GM19468 (cell line): ENCODE measurements at regions not wholly inside any gene's neighbourhood (a gene's known extent, or its start where the extent isn't known, plus 50 kb on each side); places are given as distances from the start of the nearest gene placed in this dataset.

Experiments
- ATAC-seq: cut with Tn5 transposase; IDR thresholded peaks from one replicate; pipeline ENCODE4 v1.9.1; 2021; ENCODE audit warnings: mild to moderate bottlenecking, moderate library complexity, moderate number of reproducible peaks; ENCODE audit not compliant: unreplicated experiment; ENCODE audit errors: extremely low read depth

DNA sequence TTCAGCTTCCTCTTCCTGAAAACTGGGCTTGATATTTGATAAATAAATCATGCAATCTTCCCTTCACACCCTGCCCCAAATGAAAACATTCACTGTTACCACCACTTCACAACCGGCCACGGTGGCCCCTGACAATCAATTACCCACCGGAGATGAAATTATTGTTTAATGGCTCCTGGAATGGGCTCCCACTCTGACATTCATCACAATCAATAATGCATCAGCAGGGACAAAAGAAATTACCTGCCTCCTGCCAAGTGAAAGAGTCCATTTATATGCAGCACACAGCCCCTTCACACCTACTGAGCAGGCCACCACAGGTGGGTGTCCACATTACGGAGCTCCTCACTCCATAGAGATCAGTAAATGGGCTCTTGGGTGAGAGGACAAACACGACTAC lies 193.5 kb upstream of the SNX19 start:
- no peak for ATAC-seq

DNA sequence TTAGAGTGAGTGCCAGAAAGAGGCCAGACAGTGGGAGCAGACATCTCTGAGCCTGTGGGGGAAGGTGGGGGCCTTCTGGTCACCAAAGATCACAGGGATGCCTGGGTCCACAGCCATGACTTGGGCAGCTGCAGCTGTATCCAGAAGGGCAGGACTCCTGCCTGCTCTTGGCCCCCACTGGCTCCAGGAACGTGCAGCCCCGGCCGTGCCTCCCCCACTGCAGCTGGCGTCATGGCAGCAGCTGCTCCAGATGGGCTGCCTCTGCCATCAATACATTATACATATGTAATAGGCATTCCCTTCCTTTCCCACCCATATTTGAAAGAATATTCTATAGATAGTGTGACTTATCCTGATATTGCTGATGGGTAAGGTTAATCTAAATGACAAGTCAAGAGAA lies 195.5 kb upstream of the SNX19 start:
- ATAC-seq: no peak

DNA sequence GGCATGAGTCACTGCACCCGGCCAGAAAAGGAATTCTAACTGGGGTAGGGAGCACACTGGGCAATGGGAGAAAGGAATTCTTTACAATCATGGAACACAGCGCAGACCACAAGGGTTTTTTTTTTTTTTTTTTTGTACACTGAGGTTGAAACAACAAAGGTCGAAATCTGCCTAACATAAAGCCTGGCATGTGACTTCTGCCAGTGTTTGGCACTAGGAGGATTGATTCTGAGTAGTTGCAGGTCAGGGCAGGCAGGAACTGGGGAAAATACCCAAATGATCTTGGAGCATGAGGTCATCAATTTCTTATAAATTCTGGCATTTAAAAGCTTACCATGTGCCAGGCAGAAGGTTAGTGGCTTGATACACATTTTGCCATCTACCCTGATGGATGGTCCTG lies 202.0 kb upstream of the SNX19 start:
- no peak for ATAC-seq

DNA sequence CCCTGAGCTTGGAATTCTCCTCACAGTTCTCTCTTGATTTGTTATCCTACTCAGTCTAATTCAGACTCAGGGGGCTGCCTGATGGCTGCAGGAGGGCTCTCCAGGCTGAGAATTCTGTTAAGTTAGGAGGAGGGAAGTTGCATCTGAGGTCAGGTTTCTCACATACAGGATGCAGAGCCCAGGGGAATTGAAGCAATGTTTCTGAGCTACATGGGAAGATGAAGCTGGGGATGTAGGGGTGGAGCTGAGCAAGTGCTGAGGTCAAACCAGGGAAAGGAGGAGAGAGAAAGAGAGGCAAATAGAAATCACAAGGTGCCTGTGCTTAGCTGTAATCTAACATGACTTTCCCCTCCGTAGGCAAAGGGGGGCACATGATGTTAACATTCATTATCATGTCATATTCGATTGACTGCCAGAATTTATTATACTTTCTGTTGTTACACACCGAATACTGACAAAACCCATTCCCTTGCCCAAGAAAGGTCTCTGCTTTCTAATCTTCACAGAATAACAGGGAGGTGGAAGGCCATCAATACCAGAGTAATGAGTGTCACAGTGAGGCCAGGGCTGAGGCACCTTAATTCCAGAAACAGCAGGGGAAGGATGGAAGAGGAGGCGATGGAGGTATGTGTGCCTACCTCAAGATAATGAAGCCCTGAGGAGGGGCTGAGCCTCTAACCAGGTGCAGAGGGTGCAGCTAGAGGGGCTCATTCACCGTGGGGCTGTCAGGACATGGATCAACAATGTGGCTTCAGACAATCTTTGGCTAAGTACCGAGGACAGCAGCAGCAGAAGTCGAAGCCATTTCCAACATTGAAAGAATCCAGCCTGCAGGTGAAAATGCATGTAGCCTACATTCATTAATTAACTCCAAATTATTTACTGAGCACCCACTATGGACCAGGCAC lies 205.4 kb upstream of the SNX19 start:
- ATAC-seq: no peak

DNA sequence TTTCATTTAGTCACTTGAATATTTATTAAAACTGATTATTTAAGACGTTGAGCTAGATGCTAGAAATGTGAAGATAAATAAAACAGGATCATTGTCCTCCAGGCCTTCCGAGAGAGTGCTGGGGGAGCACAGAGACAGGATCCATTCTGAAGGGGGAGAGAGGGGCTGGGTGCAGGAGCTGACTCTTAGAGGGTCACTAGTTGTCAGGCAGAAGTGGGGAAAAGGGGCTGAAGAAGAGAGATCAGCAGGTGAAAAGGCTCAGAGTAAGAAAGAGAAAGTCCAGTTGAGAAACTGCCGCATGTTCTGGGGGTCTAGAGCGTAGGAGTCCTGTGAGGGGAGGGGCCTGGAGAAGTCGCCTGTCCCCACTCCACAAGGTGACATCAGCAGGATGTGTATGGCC lies 206.2 kb upstream of the SNX19 start:
- ATAC-seq: no peak

DNA sequence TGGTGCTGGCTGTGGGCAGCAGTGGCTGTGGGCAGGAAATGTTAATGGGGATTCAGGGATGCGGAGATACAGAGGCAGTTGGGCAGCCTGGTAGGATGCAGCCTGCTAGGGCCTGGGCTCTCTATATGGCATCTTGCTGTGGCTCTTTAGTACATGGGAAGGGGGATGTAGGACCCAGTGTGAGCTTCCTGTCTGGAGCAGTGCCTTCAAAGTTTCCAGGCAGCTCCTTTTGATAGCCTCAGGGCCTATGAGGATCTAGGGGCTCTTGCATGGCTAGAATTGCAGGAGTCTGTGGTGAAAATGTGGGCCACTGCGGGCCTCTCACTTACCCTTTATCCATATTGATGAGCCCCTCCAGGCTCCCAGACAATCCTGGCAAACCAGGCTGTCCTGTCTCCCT lies 213.2 kb upstream of the SNX19 start:
- ATAC-seq: no peak

DNA sequence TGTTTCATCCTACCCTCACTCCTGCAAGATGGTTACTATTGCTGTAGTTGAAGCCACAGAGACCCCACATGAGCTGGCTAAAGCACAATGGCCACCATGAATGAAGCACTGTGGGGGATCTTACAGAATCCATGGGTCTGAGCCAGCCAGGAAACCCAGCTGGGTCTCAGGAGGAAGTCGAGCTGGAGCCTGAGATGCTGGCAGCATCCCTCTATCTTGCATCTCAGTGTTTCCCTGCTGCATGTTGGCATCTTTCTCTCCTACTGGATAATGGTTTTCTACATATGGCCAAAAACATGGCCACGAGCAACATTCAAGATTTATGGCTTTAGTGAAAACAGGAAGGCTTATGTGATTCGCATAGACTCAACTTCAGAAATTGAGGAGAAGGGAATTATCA lies 219.3 kb upstream of the SNX19 start:
- ATAC-seq: no peak

DNA sequence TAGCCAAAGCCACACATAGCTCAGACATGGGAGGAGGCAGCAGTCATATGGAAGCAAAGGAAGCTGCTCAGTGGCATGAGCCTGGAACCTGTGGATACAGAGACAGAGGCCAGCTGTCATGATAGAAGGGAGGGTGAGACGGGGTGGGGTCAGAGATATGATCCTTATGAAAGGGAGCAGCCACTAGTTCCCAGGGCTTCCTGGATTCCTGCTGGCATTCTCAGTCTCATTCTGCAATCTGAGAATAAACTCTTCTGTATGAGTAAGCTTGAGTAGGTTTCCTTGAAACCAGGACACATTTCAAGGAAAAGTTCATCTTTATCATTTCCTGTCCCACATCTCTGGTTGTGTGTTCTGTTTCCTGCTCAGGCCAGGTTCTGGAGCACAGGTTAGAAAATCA lies 220.2 kb upstream of the SNX19 start:
- ATAC-seq: no peak

DNA sequence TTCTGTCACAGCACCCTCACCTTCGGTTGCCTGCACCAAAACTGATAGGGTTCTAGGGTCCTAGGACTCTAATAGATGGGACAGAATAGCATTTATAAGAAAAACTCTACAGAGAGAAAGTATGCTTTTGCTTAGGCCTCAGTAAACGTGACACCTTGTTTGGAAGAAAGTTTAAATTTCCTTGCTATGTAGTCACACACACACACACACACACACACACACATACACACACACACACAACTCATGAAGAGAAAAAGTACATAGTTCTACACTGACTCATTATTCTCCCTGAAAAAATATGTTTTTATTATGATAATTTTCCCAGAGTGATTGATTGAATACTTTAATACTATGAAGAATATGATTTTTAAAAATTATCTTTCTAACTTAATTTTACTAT lies 220.8 kb upstream of the SNX19 start:
- no peak for ATAC-seq

DNA sequence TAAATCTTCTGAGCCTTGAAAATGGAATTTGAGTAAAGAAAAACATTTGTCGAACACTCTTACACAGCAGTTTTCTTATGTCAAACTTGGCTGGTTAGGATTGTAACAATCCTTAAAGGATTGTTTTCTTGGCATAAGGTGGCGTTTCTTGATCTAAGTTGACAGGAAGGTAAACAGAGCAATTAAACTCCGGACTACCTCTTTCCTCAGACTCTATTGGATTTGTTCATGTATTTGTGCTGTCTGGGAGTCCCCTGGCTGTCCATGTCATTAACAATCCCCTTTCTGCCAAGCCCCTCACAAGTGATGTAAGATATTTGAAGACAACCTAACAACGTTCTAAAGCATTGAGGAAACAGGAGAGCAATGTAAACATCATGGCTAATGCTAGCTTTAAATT lies 222.5 kb upstream of the SNX19 start:
- no peak for ATAC-seq

DNA sequence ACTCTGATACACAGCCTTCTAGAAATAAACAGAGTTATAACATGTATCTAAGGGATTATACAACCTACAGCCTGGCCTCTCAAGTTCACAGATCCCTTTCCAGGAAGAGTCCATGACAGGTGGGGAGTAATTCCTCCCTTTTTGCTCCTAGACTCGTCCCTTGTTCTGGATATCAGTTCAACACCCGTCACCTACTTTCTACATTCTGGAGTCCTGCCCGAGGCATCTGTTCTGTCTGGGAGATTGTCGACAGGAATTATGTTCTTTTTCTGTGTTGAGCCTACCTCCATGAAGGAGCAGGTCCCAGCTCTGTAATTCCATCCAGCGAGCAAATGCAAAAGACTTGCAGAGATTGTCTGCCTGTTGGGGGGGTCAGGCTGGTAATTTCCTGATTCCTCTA lies 224.6 kb upstream of the NTM start:
- ATAC-seq: no peak

DNA sequence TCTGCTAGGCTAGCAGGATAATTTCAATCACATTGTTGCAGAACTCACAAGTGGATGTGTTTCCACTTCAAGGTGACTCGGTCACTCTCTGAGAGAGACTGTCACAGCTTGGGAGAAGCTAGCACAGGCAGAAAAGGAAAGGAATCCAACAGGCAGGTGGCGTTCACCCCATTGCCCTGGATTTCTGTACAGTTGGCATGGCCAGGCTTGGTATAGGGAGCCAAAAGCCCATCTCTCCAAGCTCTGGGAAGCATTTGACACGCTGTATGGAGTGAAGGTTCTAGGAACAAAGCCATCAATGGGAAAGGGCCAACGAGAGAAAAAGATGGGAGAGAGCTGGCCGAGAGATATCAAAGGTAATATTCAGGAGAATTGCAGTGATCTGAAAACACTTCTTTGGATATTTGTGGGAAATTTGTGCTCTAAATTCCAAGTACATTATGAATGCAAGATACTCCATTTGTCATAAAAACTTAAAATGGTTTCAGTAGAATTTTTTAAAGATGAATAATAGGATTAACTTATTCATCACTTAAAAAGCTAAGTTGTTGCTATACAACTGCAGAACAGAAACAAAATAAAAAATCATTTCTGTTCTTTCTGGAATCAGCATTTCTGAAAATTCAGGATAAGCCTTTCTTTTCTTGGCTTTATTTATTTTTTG lies 223.5 kb upstream of the NTM start:
- no peak for ATAC-seq

DNA sequence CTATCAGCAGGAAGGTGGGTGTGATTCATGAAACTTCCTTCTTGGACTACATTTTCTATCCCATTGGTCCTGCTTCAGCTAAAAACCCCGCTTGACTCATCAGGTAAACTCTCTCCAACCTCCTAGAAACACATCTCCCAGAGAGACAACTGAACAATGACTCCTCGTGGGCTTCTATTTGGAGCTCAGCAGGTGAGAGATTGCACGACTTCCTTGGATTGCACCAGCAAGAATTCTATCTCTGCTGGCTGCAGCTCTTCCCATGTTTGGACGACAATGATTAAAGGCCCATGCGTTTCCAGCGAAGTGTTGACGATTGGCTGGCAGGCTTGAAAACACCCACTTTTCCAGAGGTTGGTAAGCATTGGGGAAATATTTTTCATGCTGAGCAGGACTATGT lies 216.1 kb upstream of the NTM start:
- no peak for ATAC-seq

DNA sequence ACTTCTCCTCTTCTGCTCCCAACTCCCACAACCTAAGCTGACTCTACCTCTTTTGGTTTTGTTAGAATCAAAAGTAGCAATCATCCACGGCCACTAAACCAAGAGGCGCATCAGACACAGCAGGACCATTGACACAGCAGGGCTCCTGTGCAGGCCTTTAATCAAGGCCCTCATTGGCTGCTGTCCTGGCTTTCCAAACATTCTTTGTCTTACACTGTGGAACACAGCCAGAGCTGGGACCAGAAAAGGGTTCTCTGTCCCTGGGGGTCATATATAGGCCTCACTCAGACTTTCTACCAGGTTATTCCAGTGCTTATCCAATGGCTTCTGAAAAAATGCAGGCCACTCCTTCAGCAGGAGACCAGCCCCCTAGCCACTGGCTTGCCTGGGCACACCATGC lies 212.7 kb upstream of the NTM start:
- no peak for ATAC-seq

DNA sequence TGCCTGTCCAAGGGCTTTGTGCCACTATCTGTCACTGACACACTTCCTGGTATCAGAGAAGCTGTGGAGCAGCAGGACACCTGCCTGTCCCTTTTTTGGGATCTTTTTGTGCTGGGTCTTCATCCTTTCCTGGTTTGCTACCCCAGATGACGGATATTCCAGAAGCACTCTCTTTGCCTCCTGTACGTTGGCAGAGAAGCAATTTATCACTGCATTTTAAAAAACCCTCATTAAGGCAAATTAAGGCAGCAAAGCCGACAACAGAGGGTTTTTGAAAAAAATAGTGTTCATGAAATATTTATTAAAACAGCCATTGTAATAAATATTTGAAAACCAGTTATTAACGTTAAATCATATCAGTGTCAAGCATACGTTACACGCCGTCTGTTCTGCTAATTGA lies 209.6 kb upstream of the NTM start:
- no peak for ATAC-seq

DNA sequence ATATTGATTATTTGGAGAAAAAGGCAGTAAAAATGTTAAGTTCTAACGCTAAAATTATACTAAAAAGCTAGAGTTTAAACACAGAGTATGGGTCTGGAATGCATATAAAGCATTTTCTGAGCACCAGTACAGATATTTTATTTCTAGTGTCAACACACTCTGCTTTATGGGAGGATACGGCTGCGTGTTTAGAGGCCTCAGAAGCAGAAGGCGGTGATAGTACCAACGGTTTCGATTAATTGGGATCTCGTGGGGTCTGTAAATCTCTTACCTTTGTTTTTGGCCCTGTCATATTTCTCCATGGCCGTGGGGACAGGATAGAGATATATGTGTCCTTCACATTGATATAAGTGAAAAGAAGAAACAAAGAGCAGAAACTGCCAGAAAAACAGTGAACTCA lies 206.8 kb upstream of the NTM start:
- no peak for ATAC-seq

DNA sequence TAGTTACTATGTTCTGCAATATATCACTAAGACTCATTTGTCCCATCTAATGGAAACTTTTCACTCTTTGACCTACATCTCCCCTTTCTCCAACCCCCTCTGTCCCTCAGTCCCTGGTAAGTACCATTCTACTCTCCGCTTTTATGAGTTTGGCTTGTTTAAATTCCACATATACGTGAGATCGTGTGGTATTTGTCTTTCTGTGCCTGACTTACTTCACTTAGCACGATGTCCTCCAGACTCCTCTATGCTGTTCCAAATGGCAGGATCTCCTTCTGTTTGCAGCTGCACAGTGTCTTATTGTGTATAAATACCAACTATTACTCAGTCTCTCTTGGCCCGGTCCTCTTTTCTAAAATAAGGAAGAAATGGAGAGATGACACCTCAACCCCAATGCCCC lies 205.4 kb upstream of the NTM start:
- ATAC-seq: no peak

DNA sequence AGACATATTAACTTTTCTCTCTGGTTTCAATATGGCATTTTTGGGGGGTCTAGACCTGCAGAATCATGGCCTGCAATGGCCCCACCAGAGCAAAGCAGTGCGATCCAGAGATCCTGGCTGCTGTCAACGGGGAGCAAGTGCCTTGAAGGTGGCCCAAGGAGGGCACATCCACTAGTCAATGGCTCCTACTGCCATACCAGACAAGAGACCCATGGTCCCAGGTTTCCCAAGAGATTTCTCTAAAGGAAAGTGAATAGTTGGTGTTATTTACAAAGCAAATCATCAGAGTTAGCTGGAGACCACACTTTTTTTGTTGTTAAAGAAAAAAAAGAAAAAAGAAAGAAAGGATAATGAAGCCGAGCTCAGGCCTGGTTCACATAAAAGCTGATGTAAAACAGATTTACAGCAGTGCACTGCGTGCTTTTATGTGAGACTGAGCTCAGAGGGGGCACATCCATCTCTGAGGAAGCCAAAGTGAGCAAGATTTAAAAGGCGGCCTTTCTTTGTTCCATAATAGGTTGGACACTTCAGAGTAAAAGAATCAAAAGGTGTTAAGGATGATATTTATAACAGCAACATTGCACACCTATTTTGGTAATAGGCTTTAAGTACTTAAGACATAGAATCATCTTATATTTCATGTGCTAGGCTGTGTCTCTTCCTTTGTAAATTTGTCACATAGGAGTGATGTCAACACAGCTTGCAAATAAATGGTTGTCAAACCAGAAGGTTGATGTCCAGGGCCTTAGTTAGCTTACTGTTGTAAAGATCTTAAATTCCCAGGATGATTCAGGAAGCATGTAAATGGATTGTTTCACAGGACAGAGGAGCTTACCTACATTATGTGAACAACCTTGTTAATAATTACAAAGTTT lies 201.3 kb upstream of the NTM start:
- no peak for ATAC-seq

DNA sequence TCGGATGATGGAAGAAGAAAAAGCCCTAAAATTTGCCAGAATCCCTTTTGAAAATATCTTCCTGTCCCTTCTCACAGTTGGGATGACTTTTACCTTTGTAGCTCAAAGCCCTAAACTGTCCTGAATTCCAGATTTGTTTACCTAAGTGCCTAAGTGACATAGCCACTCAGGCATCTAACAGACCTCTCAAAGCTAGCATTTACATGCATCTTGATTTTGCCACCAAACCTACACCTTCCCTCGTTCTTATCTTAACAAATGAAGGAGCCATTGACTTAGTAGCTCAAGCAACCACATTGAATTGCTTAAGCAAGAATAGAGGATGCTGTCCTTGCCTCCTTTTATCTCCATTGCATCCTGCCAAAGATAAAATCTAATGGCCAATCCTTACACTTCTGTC lies 198.4 kb upstream of the NTM start:
- no peak for ATAC-seq

DNA sequence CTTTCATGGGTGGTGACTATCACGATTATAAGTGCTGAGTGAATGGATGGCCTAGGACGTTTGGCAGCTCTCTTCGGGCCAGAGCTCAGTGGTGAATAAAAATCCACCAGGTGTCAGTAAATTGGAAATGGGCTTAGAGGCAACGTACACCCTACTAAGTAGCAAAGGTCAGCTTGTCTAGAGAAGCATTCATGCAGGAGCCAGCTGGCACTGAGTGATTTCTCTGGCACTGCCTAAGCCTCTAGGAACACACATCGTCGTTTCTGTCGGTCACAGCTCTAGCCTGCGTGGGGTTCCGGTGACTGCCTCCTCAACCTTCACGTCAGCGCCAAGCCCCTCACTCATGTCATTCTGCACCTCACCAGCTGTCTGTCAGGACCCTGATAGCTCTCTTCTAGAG lies 192.4 kb upstream of the NTM start:
- ATAC-seq: no peak

DNA sequence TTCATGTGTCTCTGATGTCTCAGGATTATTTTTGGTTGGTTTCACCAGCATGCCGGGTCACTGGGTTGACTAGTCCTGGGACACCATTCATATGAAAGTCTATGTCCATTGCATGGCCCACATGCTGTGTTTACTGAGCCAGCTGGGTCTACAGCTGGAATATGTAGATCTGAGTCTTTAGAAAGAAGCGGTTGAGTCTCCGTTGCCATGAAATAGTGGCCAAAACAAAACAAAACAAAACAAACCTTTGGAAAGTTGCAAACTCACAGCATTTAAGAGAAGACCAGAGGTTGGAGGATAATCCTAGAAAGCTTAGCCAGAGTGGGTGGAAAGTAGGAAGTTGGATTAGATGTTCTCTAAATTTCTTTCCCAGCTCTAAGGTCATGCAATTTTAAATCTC lies 191.8 kb upstream of the NTM start:
- ATAC-seq: no peak
